Subcutaneous abdominal adipose tissue (tissue), 5 donors: ENCODE measurements at regions not wholly inside any gene's neighbourhood (a gene's known extent, or its start where the extent isn't known, plus 50 kb on each side); places are given as distances from the start of the nearest gene placed in this dataset.

ENCODE experiments used
- H3K27ac ChIP-seq: one replicate; pipeline ENCODE4 v1.7.0; 2013; ENCODE audit warnings: low read depth, mild to moderate bottlenecking, inconsistent platforms, low read length, moderate library complexity
- H3K27me3 ChIP-seq, 5 donors: one replicate each; pipeline ENCODE4 v1.7.0; 2013; ENCODE audit warnings: low read length in 5 of 5, inconsistent platforms in 1 of 5; ENCODE audit not compliant: control insufficient read depth in 5 of 5, insufficient read depth in 4 of 5
- H3K36me3 ChIP-seq, 5 donors: one replicate each; pipeline ENCODE4 v1.7.0; 2013; ENCODE audit warnings: low read length in 5 of 5; ENCODE audit not compliant: control insufficient read depth in 5 of 5, insufficient read depth in 5 of 5
- H3K4me1 ChIP-seq, 5 donors: one replicate each; pipeline ENCODE4 v1.7.0; 2013; ENCODE audit warnings: low read length in 5 of 5, mild to moderate bottlenecking in 3 of 5, moderate library complexity in 1 of 5; ENCODE audit not compliant: control insufficient read depth in 5 of 5, insufficient read depth in 5 of 5
- H3K4me3 ChIP-seq, 5 donors: one replicate each; pipeline ENCODE4 v1.7.0; 2013; ENCODE audit warnings: low read length in 5 of 5, low read depth in 1 of 5
- H3K9ac ChIP-seq, 5 donors: one replicate each; pipeline ENCODE4 v1.7.0; 2013; ENCODE audit warnings: low read length in 5 of 5, mild to moderate bottlenecking in 4 of 5, moderate library complexity in 3 of 5
- H3K9me3 ChIP-seq, 5 donors: one replicate each; pipeline ENCODE4 v1.7.0; 2013; ENCODE audit warnings: low read length in 5 of 5; ENCODE audit not compliant: control insufficient read depth in 5 of 5
- donor health status: healthy.
- donor health status: healthy.
- donor health status: healthy.
- donor health status: healthy.
- donor health status: healthy.

DNA sequence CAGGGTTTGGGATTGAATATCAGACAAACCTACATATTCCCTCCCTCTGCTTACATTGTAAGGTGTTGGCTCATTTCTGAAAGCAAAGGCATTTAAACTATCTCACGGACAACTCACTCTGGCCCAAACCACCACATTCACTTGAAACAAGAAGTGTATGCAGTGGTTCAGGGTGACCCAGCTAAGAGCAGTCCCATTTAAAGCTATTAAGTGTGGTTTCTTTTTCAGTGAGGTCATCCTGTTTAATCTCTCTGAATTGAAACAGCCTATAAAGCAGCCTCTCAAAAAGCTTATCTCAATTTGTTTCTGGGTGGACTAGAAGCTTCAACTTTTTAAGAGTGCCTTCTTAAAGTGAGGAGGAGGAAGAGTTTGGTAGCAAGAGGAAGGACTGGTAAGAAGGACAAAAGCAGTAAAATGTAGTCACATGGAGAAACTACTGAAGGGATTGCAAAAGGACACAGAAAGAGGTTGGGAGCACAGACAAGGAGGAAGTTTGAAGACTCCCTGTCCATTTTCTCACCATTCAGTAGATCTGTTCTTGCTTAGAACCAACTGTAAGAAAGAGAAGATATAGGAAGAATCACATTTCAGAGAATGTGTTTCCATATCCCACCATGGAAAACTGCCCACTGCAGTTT lies 151.6 kb downstream of the TMCO5A start:
- Histone ChIP-seq H3K9ac (no peak overlapping the region), H3K27ac (peak overlapping the region; percentile 7), H3K4me3 (no peak overlapping the region), H3K9me3 (no peaks in the 10 kb centered on the region), H3K27me3 (no peaks in the 10 kb centered on the region), H3K36me3 (no peaks in the 10 kb centered on the region), H3K4me1 (peaks cover 0 to 13% (median 0%) of the 10 kb centered on the region in 5 donors)

DNA sequence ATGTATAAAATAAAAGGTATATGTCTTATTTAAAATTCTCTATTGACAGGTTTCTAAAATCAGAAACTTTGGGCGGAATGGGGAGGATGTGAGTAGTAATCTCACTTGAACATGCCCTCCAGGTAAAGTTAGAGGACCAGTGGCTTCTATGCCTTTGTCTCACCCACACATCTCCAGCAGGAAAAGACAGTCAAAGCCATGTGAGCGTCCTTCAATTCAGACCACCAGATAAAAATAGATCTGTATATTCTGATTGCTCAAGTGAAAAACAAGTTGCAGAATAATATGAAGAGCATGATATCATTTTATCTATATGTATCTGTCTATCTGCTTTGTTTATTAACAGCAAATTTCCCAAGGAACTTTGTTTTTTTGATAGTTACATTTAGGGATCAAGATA lies 152.2 kb downstream of the TMCO5A start:
- Histone ChIP-seq H3K4me1 (peaks cover 0 to 13% (median 0%) of the 10 kb centered on the region in 5 donors), H3K9ac (no peak overlapping the region), H3K27ac (no peak overlapping the region), H3K27me3 (no peaks in the 10 kb centered on the region), H3K36me3 (no peaks in the 10 kb centered on the region), H3K9me3 (no peaks in the 10 kb centered on the region), H3K4me3 (no peak overlapping the region)

DNA sequence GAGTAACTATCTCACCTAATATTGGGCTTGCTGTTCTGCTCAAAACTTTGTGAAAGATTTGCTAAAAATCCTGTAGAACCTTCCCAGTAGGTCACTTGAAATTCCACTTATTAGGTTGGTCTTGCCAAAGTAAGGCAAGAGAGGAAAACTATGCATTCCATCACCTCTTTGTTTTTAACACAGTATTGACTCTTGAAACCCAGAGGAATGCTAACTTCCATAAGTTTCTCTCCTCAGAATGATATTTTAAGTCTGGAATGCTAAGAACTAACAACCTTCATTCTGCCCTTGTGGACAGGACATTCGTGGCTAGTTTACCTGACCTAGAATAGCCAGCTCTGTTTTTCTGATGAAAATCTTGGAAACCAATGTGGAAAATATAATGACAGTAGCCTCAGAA lies 154.5 kb downstream of the TMCO5A start:
- Histone ChIP-seq H3K4me1 (peaks cover 0 to 13% (median 0%) of the 10 kb centered on the region in 5 donors), H3K9me3 (no peaks in the 10 kb centered on the region), H3K4me3 (no peak overlapping the region), H3K27ac (no peak overlapping the region), H3K9ac (no peak overlapping the region), H3K36me3 (no peaks in the 10 kb centered on the region), H3K27me3 (no peaks in the 10 kb centered on the region)

DNA sequence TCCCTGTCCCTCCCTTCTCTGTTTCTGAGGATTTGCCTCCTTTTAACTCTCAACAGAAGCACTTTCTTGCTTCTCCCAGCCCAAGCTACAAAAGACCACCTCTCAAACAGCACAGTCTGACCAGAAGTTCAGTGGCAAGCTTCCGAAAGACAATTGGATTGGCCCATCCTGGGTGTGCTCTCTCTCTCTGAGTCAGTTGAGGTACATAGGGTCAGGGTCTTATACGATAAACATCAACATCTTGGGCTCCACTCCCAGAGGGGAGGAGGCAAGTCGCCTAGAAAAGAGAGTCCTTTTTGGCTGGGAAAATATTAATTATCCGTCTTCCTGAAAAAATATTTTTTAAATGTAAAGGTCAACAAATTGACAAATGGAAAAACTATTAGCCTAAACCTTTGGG lies 155.8 kb downstream of the TMCO5A start:
- peaks cover 0 to 13% (median 0%) of the 10 kb centered on the region in 5 donors for H3K4me1 ChIP-seq
- H3K27ac ChIP-seq, result no peak overlapping the region
- no peaks in the 10 kb centered on the region for H3K36me3 ChIP-seq
- no peak overlapping the region for H3K4me3 ChIP-seq
- H3K9ac ChIP-seq, result peak overlapping the region in 1 of 5 donors; percentile 28
- no peaks in the 10 kb centered on the region for H3K27me3 ChIP-seq
- H3K9me3 ChIP-seq, result no peaks in the 10 kb centered on the region

DNA sequence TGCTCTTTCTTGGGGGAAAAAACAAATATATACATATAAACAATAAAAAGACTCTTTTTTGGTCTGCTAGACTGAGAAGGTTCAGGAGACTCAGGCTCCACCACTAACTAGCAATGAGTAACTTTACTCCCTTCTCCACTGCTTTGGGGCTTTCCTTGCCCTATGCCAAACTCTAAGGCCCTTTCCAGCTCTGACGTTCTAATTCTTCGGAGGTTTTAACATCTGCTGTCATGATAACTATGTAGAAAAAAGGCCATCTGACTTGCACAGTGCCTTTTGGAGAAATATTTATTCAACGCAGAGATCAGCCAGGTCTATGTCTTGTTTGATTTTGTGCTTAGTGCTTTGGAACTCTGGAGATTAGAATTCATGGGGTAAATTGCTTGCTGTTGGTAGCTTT lies 156.2 kb downstream of the TMCO5A start:
- no peaks in the 10 kb centered on the region for H3K36me3 ChIP-seq
- no peaks in the 10 kb centered on the region for H3K9me3 ChIP-seq
- no peak overlapping the region for H3K9ac ChIP-seq
- no peaks in the 10 kb centered on the region for H3K27me3 ChIP-seq
- H3K4me3 ChIP-seq, result no peak overlapping the region
- H3K27ac ChIP-seq, result no peak overlapping the region
- peaks cover 0 to 10% (median 0%) of the 10 kb centered on the region in 5 donors for H3K4me1 ChIP-seq

DNA sequence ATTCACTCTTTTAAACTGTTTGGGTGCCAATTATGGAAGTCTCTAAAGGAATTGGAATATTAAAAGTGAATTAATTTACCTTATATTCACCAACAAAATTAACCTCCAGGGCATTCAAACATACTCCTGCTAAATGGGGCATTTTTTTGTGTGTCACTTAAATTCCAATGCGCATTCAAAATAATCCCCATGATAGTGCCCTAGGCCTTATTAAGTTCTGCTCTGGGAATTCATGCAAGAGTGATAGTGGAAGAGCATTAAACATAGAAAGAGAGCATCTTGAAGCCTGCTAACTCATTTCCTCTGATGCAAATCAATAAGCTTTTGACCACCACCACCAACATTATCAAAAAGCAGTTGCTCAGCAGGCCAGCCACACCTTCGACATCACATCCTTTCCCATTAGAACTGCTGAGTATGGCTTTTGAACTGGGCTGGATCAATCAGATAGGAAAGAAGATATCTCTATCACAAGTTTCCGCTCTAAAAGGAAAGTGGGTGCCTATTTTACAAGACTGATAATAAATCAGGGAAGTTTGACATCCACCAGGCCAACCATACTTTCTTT lies 156.7 kb downstream of the TMCO5A start:
- no peak overlapping the region for H3K27ac ChIP-seq
- no peaks in the 10 kb centered on the region for H3K27me3 ChIP-seq
- no peaks in the 10 kb centered on the region for H3K9me3 ChIP-seq

DNA sequence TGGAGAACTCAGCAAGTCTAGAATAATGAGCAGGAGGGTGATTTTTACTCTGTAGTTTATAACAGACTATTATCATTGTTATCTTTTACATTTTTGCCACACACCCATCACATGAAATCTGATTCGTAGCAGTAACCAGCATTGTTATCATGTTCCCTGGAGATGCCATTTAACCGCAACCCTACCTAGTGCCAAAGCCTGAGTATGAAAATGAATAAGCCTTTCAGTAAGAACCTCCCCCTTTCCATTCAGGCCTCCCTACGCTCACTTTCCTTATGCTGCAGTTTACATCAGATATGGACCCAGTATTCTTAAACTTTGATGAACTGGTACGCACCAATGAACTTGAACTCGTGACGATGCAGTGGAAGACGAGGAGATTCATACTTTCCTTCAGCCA lies 158.7 kb upstream of the SPRED1 start:
- Histone ChIP-seq H3K4me1 (peaks cover 0 to 5% (median 0%) of the 10 kb centered on the region in 5 donors), H3K36me3 (no peaks in the 10 kb centered on the region), H3K9ac (no peak overlapping the region), H3K4me3 (no peak overlapping the region), H3K27ac (no peak overlapping the region), H3K27me3 (no peaks in the 10 kb centered on the region), H3K9me3 (peaks cover 0 to 4% (median 0%) of the 10 kb centered on the region in 5 donors)

More for the DNA sequence above, 156.7 kb downstream of the TMCO5A start:
- Histone ChIP-seq H3K4me1 (peaks cover 0 to 8% (median 0%) of the 10 kb centered on the region in 5 donors), H3K4me3 (no peak overlapping the region), H3K36me3 (no peaks in the 10 kb centered on the region), H3K9ac (no peak overlapping the region)

DNA sequence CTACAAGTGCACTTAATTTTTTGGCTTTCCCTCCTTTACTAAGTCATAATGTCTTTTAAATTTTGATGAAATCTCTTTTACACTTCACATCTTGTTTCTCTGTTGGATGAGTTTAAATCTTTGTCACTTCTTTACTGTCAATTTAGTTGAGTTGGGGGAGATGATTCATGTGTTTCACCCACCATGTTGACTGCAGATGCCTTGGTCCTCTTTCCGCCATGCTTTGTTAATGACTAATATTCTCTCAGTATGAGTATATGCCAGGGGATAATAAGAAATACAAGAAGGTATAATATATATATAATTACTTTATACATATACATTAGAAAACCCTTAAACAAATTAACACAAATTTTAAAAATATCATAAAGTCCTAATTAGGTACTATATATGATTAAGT lies 149.7 kb upstream of the SPRED1 start:
- Histone ChIP-seq H3K4me1 (no peaks in the 10 kb centered on the region), H3K9me3 (no peaks in the 10 kb centered on the region), H3K36me3 (no peaks in the 10 kb centered on the region), H3K27me3 (no peaks in the 10 kb centered on the region), H3K9ac (no peak overlapping the region), H3K4me3 (no peak overlapping the region), H3K27ac (no peak overlapping the region)

DNA sequence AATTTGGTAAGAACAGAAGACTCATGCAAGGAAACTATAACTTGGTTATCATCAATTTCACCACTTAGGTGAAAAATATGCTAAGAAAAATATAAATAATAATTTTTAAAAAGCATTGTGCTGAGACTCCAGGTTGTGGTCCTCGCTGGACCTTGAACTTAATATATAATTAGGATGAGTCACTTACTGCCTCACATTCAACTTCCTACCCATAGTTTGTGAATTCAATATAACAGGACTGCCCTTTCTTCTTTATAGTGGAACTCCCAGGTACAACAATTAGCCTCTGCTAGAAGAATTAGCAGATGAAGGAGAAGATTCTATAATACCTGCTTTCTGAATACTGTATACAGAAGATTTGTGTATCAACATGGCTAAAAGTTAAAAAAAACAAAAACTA lies 149.1 kb upstream of the SPRED1 start:
- H3K4me1 ChIP-seq, result no peaks in the 10 kb centered on the region
- no peaks in the 10 kb centered on the region for H3K36me3 ChIP-seq
- H3K27me3 ChIP-seq, result no peaks in the 10 kb centered on the region
- no peak overlapping the region for H3K9ac ChIP-seq
- H3K4me3 ChIP-seq, result no peak overlapping the region
- no peaks in the 10 kb centered on the region for H3K9me3 ChIP-seq
- H3K27ac ChIP-seq, result no peak overlapping the region

DNA sequence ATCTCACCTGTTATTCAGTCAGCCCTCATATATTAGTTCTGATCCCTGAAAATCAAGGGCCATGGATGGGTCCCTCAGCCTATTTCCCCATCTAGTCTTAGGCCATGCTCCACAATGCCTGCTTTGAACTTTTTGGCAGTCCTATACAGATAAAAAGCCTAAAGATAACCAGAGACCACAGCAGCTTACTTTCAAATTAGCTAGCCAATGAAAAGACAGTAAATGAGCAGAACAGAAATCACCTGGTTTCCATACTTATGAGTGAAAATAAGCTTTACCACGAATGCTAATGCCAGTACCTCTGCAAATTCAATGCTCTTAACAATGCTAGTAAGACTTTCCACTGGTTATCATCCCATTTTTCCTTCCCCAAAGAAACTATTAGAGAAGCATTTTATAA lies 141.6 kb upstream of the SPRED1 start:
- Histone ChIP-seq H3K9ac (no peak overlapping the region), H3K36me3 (no peaks in the 10 kb centered on the region), H3K27me3 (no peaks in the 10 kb centered on the region), H3K9me3 (no peaks in the 10 kb centered on the region), H3K4me1 (no peaks in the 10 kb centered on the region), H3K27ac (no peak overlapping the region), H3K4me3 (no peak overlapping the region)
